ENCODE measurements at regions not wholly inside any gene's neighbourhood (a gene's known extent, or its start where the extent isn't known, plus 50 kb on each side); places are given as distances from the start of the nearest gene placed in this dataset.
A peak's percentile ranks its signal among the peaks of the same experiment; 100 is the strongest.
"Not testable (repeated sequence)": the region's sequence is repeated elsewhere in the genome, so short reads cannot be mapped to it uniquely, and the experiment has no call there.

- DNase-seq (ENCODE audit: low read depth) = peak; percentile 30
Observed at GRCh38 chr17:21551081-21551881, 141.0 kb upstream of the KCNJ18 start.

- not testable (repeated sequence) for DNase-seq (ENCODE audit: low read depth)
Observed at GRCh38 chr17:21558921-21559320, 133.4 kb upstream of the KCNJ18 start.

GRCh38 chr17:21564262-21564661 is 128.1 kb upstream of the KCNJ18 start:
- no peak for DNase-seq (ENCODE audit: low read depth)

- not testable (repeated sequence) for DNase-seq (ENCODE audit: low read depth)
Observed at GRCh38 chr17:21564757-21565156, 127.6 kb upstream of the KCNJ18 start.

GRCh38 chr17:21570427-21570826 is 121.9 kb upstream of the KCNJ18 start:
- DNase-seq (ENCODE audit: low read depth) = not testable (repeated sequence)

GRCh38 chr17:21572148-21572547 is 120.2 kb upstream of the KCNJ18 start:
- not testable (repeated sequence) for DNase-seq (ENCODE audit: low read depth)

- DNase-seq (ENCODE audit: low read depth) = not testable (repeated sequence)
Observed at GRCh38 chr17:21573271-21573960, 118.9 kb upstream of the KCNJ18 start.

- DNase-seq (ENCODE audit: low read depth) = peak; percentile 31
Observed at GRCh38 chr17:21573961-21574610, 118.2 kb upstream of the KCNJ18 start.

- DNase-seq (ENCODE audit: low read depth) = not testable (repeated sequence)
Observed at GRCh38 chr17:21574611-21575255, 117.6 kb upstream of the KCNJ18 start.

GRCh38 chr17:21578783-21579182 is 113.5 kb upstream of the KCNJ18 start:
- not testable (repeated sequence) for DNase-seq (ENCODE audit: low read depth)

- DNase-seq (ENCODE audit: low read depth) = no peak
Observed at GRCh38 chr17:21592774-21593173, 99.5 kb upstream of the KCNJ18 start.

GRCh38 chr17:21593452-21594105 is 98.7 kb upstream of the KCNJ18 start:
- DNase-seq (ENCODE audit: low read depth) = not testable (repeated sequence)

GRCh38 chr17:21595086-21595485 is 97.2 kb upstream of the KCNJ18 start:
- DNase-seq (ENCODE audit: low read depth) = no peak

GRCh38 chr17:21602176-21602575 is 90.1 kb upstream of the KCNJ18 start:
- DNase-seq (ENCODE audit: low read depth) = no peak

- not testable (repeated sequence) for DNase-seq (ENCODE audit: low read depth)
Observed at GRCh38 chr17:21603292-21603691, 89.0 kb upstream of the KCNJ18 start.

- not testable (repeated sequence) for DNase-seq (ENCODE audit: low read depth)
Observed at GRCh38 chr17:21611443-21611842, 80.9 kb upstream of the KCNJ18 start.

GRCh38 chr17:21612123-21613070 is 79.9 kb upstream of the KCNJ18 start:
- not testable (repeated sequence) for DNase-seq (ENCODE audit: low read depth)

- no peak for DNase-seq (ENCODE audit: low read depth)
Observed at GRCh38 chr17:21613071-21613429, 79.3 kb upstream of the KCNJ18 start.

GRCh38 chr17:21626987-21627386 is 65.3 kb upstream of the KCNJ18 start:
- not testable (repeated sequence) for DNase-seq (ENCODE audit: low read depth)
